IMR-90 (cell line): ENCODE measurements at regions not wholly inside any gene's neighbourhood (a gene's known extent, or its start where the extent isn't known, plus 50 kb on each side); places are given as distances from the start of the nearest gene placed in this dataset.

ENCODE experiments used
- ATAC-seq: fragments of 200-7000 bp; cut with Tn5 transposase; 2 replicates; pipeline ENCODE4 v1.9.1; 2020; ENCODE audit warnings: low read depth, mild to moderate bottlenecking, moderate library complexity
- BruUV-seq: library from RNA; stranded (reverse); fragments of 400-500 nt; replicated peaks from 2 replicates; lab custom pipeline; 2021; lab: Mats Ljungman, UMichigan
- CTCF ChIA-PET: fragments of 300-600 bp; formaldehyde crosslinking; extraction: SDS; loops from one replicate; lab custom pipeline; 2021; ENCODE audit warnings: antibody characterized with exemption; lab: Yijun Ruan, JAX
- POLR2A ChIA-PET: fragments of 300-600 bp; sonication (Branson Sonifier 250); formaldehyde crosslinking; loops from one replicate; lab custom pipeline; 2022; ENCODE audit warnings: antibody characterized with exemption; ENCODE audit not compliant: unreplicated experiment; lab: Charles Lee
- DNase-seq: peaks from one replicate; pipeline ENCODE4 v3.0.0; 2013
- H2AFZ ChIP-seq: replicated peaks from 2 replicates; pipeline ENCODE3; 2013; ENCODE audit warnings: low read length, mild to moderate bottlenecking; ENCODE audit not compliant: poor library complexity
- H2AK5ac ChIP-seq: 2 replicates; pipeline ENCODE4 v1.6.1; 2013; ENCODE audit warnings: low read depth, low read length, inconsistent platforms
- H2AK9ac ChIP-seq: replicated peaks from 2 replicates; pipeline ENCODE3; 2013; ENCODE audit warnings: mild to moderate bottlenecking, low read depth, low read length, moderate library complexity; ENCODE audit not compliant: poor library complexity
- H2BK120ac ChIP-seq: 2 replicates; pipeline ENCODE4 v1.6.1; 2013; ENCODE audit warnings: low read depth, low read length, inconsistent platforms
- H2BK15ac ChIP-seq: 3 replicates; pipeline ENCODE4 v1.6.1; 2013; ENCODE audit warnings: low read depth, low read length, inconsistent platforms
- H2BK20ac ChIP-seq: 2 replicates; pipeline ENCODE4 v1.6.1; 2013; ENCODE audit warnings: low read depth, mild to moderate bottlenecking, inconsistent platforms, low read length, moderate library complexity
- H2BK5ac ChIP-seq: 2 replicates; pipeline ENCODE4 v1.6.1; 2013; ENCODE audit warnings: mild to moderate bottlenecking, low read depth, low read length, inconsistent platforms; ENCODE audit not compliant: poor library complexity, severe bottlenecking
- H3K14ac ChIP-seq: replicated peaks from 2 replicates; pipeline ENCODE4 v1.6.1; 2013; ENCODE audit warnings: low read depth, low read length, inconsistent platforms
- H3K18ac ChIP-seq: 2 replicates; pipeline ENCODE4 v1.6.1; 2013; ENCODE audit warnings: low read depth, low read length, control low read depth
- H3K23ac ChIP-seq: 2 replicates; pipeline ENCODE4 v1.6.1; 2013; ENCODE audit warnings: low read depth, low read length, inconsistent platforms
- H3K27ac ChIP-seq: 2 replicates; pipeline ENCODE4 v1.5.1; 2013; ENCODE audit warnings: mild to moderate bottlenecking, control low read depth, low read length; ENCODE audit not compliant: insufficient read depth
- H3K27me3 ChIP-seq: 2 replicates; pipeline ENCODE4 v1.6.1; 2013; ENCODE audit warnings: low read length; ENCODE audit not compliant: control insufficient read depth, insufficient read depth
- H3K36me3 ChIP-seq: 2 replicates; pipeline ENCODE4 v1.6.1; 2013; ENCODE audit warnings: low read length, mixed read lengths; ENCODE audit not compliant: control insufficient read depth, insufficient read depth
- H3K4ac ChIP-seq: 2 replicates; pipeline ENCODE4 v1.6.1; 2013; ENCODE audit warnings: low read depth, low read length, inconsistent platforms
- H3K4me1 ChIP-seq: 2 replicates; pipeline ENCODE4 v1.6.1; 2013; ENCODE audit warnings: low read length, mixed read lengths; ENCODE audit not compliant: control insufficient read depth, insufficient read depth
- H3K4me2 ChIP-seq: 2 replicates; pipeline ENCODE4 v1.6.1; 2013; ENCODE audit warnings: low read depth, mild to moderate bottlenecking, control low read depth, low read length, moderate library complexity
- H3K4me3 ChIP-seq: 2 replicates; pipeline ENCODE4 v1.5.1; 2013; ENCODE audit warnings: low read depth, mild to moderate bottlenecking, control low read depth, low read length, moderate library complexity; ENCODE audit not compliant: insufficient read depth
- H3K56ac ChIP-seq: 2 replicates; pipeline ENCODE4 v1.6.1; 2013; ENCODE audit warnings: low read length, inconsistent platforms; ENCODE audit not compliant: insufficient read depth; ENCODE audit errors: extremely low read depth
- H3K79me1 ChIP-seq, 2 experiments: 2 replicates each; pipeline ENCODE4 v1.6.1; 2013; ENCODE audit warnings: low read length in 2 of 2, inconsistent platforms in 1 of 2, low read depth in 1 of 2
- H3K9ac ChIP-seq: 2 replicates; pipeline ENCODE4 v1.6.1; 2013; ENCODE audit warnings: low read depth, low read length, control low read depth
- H3K9me1 ChIP-seq: 2 replicates; pipeline ENCODE4 v1.6.1; 2013; ENCODE audit warnings: low read length, inconsistent platforms; ENCODE audit not compliant: insufficient read depth
- H3K9me3 ChIP-seq: 2 replicates; pipeline ENCODE4 v1.6.1; 2013; ENCODE audit warnings: low read length; ENCODE audit not compliant: control insufficient read depth, insufficient read depth
- H4K20me1 ChIP-seq: 2 replicates; pipeline ENCODE4 v1.6.1; 2013; ENCODE audit warnings: low read length, inconsistent platforms; ENCODE audit not compliant: insufficient read depth
- H4K5ac ChIP-seq: 2 replicates; pipeline ENCODE4 v1.6.1; 2013; ENCODE audit warnings: mild to moderate bottlenecking, low read depth, low read length, control low read depth
- H4K8ac ChIP-seq, 2 experiments: 2 replicates each; pipeline ENCODE4 v1.6.1; 2013; ENCODE audit warnings: low read depth in 2 of 2, low read length in 2 of 2, control low read depth in 1 of 2, inconsistent platforms in 1 of 2
- H4K91ac ChIP-seq: 2 replicates; pipeline ENCODE4 v1.6.1; 2013; ENCODE audit warnings: low read depth, low read length, inconsistent platforms; ENCODE audit not compliant: insufficient read depth
- BHLHE40 ChIP-seq: fragments of 150-350 bp; IDR thresholded peaks from 2 replicates; pipeline ENCODE4 v1.6.1; 2016; ENCODE audit warnings: mild to moderate bottlenecking, low read depth, low read length
- FOS ChIP-seq: fragments of 150-350 bp; IDR thresholded peaks from 2 replicates; pipeline ENCODE4 v1.6.1; 2016; ENCODE audit warnings: low read depth, low read length
- MXI1 ChIP-seq: IDR thresholded peaks from 2 replicates; pipeline ENCODE4 v1.6.1; 2012; ENCODE audit warnings: low read depth, mild to moderate bottlenecking, low read length, moderate library complexity, borderline replicate concordance
- POLR2A ChIP-seq: IDR thresholded peaks from 2 replicates; pipeline ENCODE4 v1.6.1; 2012; ENCODE audit warnings: mild to moderate bottlenecking, low read depth, low read length
- RAD21 ChIP-seq: IDR thresholded peaks from 2 replicates; pipeline ENCODE4 v1.6.1; 2012; ENCODE audit warnings: low read length, improper control_type of control experiment
- RFX5 ChIP-seq: IDR thresholded peaks from 2 replicates; pipeline ENCODE4 v1.8.0; 2012; ENCODE audit warnings: low read depth, mild to moderate bottlenecking, low read length, moderate library complexity
- WGBS, 2 experiments: methylation state at CpG; one replicate each; pipeline versions ENCODE4 v1.1.5 to v1.1.7; 2013; ENCODE audit warnings: missing lambda C conversion rate in 2 of 2; ENCODE audit not compliant: insufficient read length in 1 of 2; ENCODE audit errors: extremely low coverage in 2 of 2; 5-methylcytosine and 5-hydroxymethylcytosine counted together
- dilution Hi-C: fragments of 300-500 bp; cut with HindIII; formaldehyde crosslinking; loops from one replicate; pipeline ENCODE4 v1.14.3; 2018; ENCODE audit warnings: low sequenced_read_pairs; ENCODE audit not compliant: unreplicated experiment
- in situ Hi-C: fragments of 300-500 bp; cut with MboI; formaldehyde crosslinking; loops from 3 replicates; pipeline ENCODE4 v1.14.3; 2019; ENCODE audit warnings: low sequenced_read_pairs, inconsistent platforms, mixed read lengths
- intact Hi-C: fragments of 100-400 bp; cut with micrococcal nuclease; formaldehyde crosslinking; loops from 2 replicates; pipeline ENCODE4 v1.10.0; 2022
- TF ChIP-seq, protein P1 (sequence below): fragments of 150-350 bp; IDR thresholded peaks from 2 replicates; pipeline ENCODE4 v1.6.1; 2017; ENCODE audit warnings: mild to moderate bottlenecking, antibody characterized with exemption, low read length, low read depth
- TF ChIP-seq, protein P2 (sequence below): conservative IDR thresholded peaks from 2 replicates; pipeline ENCODE4 v1.5.1; 2012; ENCODE audit warnings: mild to moderate bottlenecking, low read depth, low read length, improper control_type of control experiment

DNA sequence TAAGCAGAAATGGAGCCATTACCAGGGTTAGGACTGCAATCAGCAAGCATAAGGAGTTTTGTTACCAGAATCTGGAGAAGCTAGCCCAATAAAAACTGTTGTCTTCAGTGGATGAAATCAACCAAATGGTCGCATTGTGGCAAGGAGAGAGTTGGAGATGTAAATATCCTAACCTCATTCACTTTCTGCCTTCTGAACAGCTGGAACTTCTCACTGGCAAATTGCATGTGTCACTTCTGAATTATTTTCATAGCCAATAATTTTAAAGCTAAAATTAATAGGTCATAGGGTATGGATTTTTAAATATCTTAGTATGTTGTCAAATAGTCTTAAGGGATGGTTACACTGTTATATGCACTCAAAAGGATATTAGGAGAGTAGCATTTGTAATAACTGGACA lies 121.6 kb downstream of the SUCNR1 start:
- TF ChIP-seq, protein P1, sequence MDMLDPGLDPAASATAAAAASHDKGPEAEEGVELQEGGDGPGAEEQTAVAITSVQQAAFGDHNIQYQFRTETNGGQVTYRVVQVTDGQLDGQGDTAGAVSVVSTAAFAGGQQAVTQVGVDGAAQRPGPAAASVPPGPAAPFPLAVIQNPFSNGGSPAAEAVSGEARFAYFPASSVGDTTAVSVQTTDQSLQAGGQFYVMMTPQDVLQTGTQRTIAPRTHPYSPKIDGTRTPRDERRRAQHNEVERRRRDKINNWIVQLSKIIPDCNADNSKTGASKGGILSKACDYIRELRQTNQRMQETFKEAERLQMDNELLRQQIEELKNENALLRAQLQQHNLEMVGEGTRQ = no peak
- TF ChIP-seq, protein P2, sequence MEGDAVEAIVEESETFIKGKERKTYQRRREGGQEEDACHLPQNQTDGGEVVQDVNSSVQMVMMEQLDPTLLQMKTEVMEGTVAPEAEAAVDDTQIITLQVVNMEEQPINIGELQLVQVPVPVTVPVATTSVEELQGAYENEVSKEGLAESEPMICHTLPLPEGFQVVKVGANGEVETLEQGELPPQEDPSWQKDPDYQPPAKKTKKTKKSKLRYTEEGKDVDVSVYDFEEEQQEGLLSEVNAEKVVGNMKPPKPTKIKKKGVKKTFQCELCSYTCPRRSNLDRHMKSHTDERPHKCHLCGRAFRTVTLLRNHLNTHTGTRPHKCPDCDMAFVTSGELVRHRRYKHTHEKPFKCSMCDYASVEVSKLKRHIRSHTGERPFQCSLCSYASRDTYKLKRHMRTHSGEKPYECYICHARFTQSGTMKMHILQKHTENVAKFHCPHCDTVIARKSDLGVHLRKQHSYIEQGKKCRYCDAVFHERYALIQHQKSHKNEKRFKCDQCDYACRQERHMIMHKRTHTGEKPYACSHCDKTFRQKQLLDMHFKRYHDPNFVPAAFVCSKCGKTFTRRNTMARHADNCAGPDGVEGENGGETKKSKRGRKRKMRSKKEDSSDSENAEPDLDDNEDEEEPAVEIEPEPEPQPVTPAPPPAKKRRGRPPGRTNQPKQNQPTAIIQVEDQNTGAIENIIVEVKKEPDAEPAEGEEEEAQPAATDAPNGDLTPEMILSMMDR = no peak
- TF ChIP-seq MXI1 (no peak), FOS (no peak), BHLHE40 (no peak), RFX5 (no peak), POLR2A (no peak), RAD21 (no peak)
- no peaks in the 10 kb centered on the region for H3K36me3 ChIP-seq
- DNase-seq (no peak), ATAC-seq (no peak)
- H3K9me3 ChIP-seq = no peaks in the 10 kb centered on the region
- H2BK15ac ChIP-seq = no peak overlapping the region
- no peak overlapping the region for H2BK5ac ChIP-seq
- H3K23ac ChIP-seq = no peak overlapping the region
- H2AK9ac ChIP-seq = no peak overlapping the region
- no peak overlapping the region for H2AK5ac ChIP-seq
- in situ Hi-C loops = no loop called here
- no peak overlapping the region for H3K4me2 ChIP-seq
- dilution Hi-C loops = no loop called here
- ChIA-PET POLR2A (no interaction called here), CTCF (interaction anchor here (0.6 kb wide), 2 partner anchors 10 to 358 kb away, joined by 3 to 5 read pairs; no protein-coding TSS in a partner anchor)
- no peaks in the 10 kb centered on the region for H3K27me3 ChIP-seq
- H3K27ac ChIP-seq = no peak overlapping the region
- no peak overlapping the region for H4K5ac ChIP-seq
- BruUV-seq = no TSS peak
- H2BK120ac ChIP-seq = no peak overlapping the region
- no peaks in the 10 kb centered on the region for H3K79me1 ChIP-seq
- no CpG with 5 or more reads among the region's 1 CpG for WGBS, 2 experiments
- H2AFZ ChIP-seq = no peak overlapping the region
- H2BK20ac ChIP-seq = no peak overlapping the region
- H4K8ac ChIP-seq = no peak overlapping the region
- H3K56ac ChIP-seq = no peak overlapping the region
- H3K14ac ChIP-seq = no peak overlapping the region
- H4K20me1 ChIP-seq = no peaks in the 10 kb centered on the region
- H3K18ac ChIP-seq = no peak overlapping the region
- no peak overlapping the region for H3K4me3 ChIP-seq
- no peak overlapping the region for H3K4ac ChIP-seq
- intact Hi-C loops = no loop called here
- no peak overlapping the region for H4K91ac ChIP-seq
- H3K9ac ChIP-seq = no peak overlapping the region
- H3K9me1 ChIP-seq = no peaks in the 10 kb centered on the region
- H3K4me1 ChIP-seq = peaks cover 2% of the 10 kb centered on the region; the same call in 1 of the 2 replicates
